NOMO-1 treated with DMSO at 0.1 percent for 48 hours (cell line): ENCODE measurements at regions not wholly inside any gene's neighbourhood (a gene's known extent, or its start where the extent isn't known, plus 50 kb on each side); places are given as distances from the start of the nearest gene placed in this dataset.

Experiments used
- DNase-seq: peaks from one replicate; lab custom pipeline; 2025; ENCODE audit not compliant: unreplicated experiment; lab: John Stamatoyannopoulos, UW

GRCh38 chr18:44518666-44519065, 162.0 kb upstream of the SETBP1 start:
- no peak for DNase-seq

- no peak for DNase-seq
Observed at GRCh38 chr18:44520981-44521667, 159.6 kb upstream of the SETBP1 start.

GRCh38 chr18:44521668-44522022, 159.0 kb upstream of the SETBP1 start:
- DNase-seq, result no peak

- DNase-seq, result no peak
Observed at GRCh38 chr18:44526705-44527415, 153.8 kb upstream of the SETBP1 start.

- DNase-seq, result no peak
Observed at GRCh38 chr18:44533071-44533470, 147.6 kb upstream of the SETBP1 start.

GRCh38 chr18:44536046-44536445, 144.6 kb upstream of the SETBP1 start:
- DNase-seq, result no peak

GRCh38 chr18:44536619-44537018, 144.1 kb upstream of the SETBP1 start:
- DNase-seq, result no peak

- no peak for DNase-seq
Observed at GRCh38 chr18:44537526-44537925, 143.2 kb upstream of the SETBP1 start.

GRCh38 chr18:44539926-44540325, 140.8 kb upstream of the SETBP1 start:
- DNase-seq, result no peak

- DNase-seq, result no peak
Observed at GRCh38 chr18:44541159-44541558, 139.5 kb upstream of the SETBP1 start.

- no peak for DNase-seq
Observed at GRCh38 chr18:44541781-44542180, 138.9 kb upstream of the SETBP1 start.

GRCh38 chr18:44543387-44543786, 137.3 kb upstream of the SETBP1 start:
- DNase-seq, result no peak

- DNase-seq, result no peak
Observed at GRCh38 chr18:44545359-44545985, 135.2 kb upstream of the SETBP1 start.

- DNase-seq, result no peak
Observed at GRCh38 chr18:44546954-44547353, 133.7 kb upstream of the SETBP1 start.

- peak; percentile 87 for DNase-seq
Observed at GRCh38 chr18:44548291-44549221, 132.1 kb upstream of the SETBP1 start.

- no peak for DNase-seq
Observed at GRCh38 chr18:44552706-44553105, 128.0 kb upstream of the SETBP1 start.

- DNase-seq, result no peak
Observed at GRCh38 chr18:44556296-44556695, 124.4 kb upstream of the SETBP1 start.

- no peak for DNase-seq
Observed at GRCh38 chr18:44557616-44558151, 123.0 kb upstream of the SETBP1 start.

GRCh38 chr18:44558767-44559166, 121.9 kb upstream of the SETBP1 start:
- DNase-seq, result no peak

- no peak for DNase-seq
Observed at GRCh38 chr18:44562986-44563385, 117.7 kb upstream of the SETBP1 start.

- no peak for DNase-seq
Observed at GRCh38 chr18:44564922-44565321, 115.8 kb upstream of the SETBP1 start.
